NOMO-1 treated with dmso at 0.1 percent for 144 hours (cell line): ENCODE measurements at regions not wholly inside any gene's neighbourhood (a gene's known extent, or its start where the extent isn't known, plus 50 kb on each side); places are given as distances from the start of the nearest gene placed in this dataset.
A peak's percentile ranks its signal among the peaks of the same experiment; 100 is the strongest.
"Not testable (repeated sequence)": the region's sequence is repeated elsewhere in the genome, so short reads cannot be mapped to it uniquely, and the experiment has no call there.

Experiments used
- DNase-seq: peaks from one replicate; lab custom pipeline; 2025; ENCODE audit not compliant: unreplicated experiment; lab: John Stamatoyannopoulos, UW

- DNase-seq: not testable (repeated sequence)
These were observed 196.5 kb upstream of the ZNF469 start for GRCh38 chr16:88185976-88186888.

GRCh38 chr16:88186889-88187870, 195.6 kb upstream of the ZNF469 start:
- not testable (repeated sequence) for DNase-seq

GRCh38 chr16:88188171-88188895, 194.4 kb upstream of the ZNF469 start:
- not testable (repeated sequence) for DNase-seq

GRCh38 chr16:88190592-88191095, 192.1 kb upstream of the ZNF469 start:
- DNase-seq: not testable (repeated sequence)

- DNase-seq: not testable (repeated sequence)
These were observed 191.6 kb upstream of the ZNF469 start for GRCh38 chr16:88191168-88191567.

- no peak for DNase-seq
These were observed 190.2 kb upstream of the ZNF469 start for GRCh38 chr16:88192601-88193000.

GRCh38 chr16:88193706-88194396, 188.9 kb upstream of the ZNF469 start:
- peak; percentile 1 for DNase-seq

- DNase-seq: peak; percentile 64
These were observed 188.1 kb upstream of the ZNF469 start for GRCh38 chr16:88194397-88195268.

- peak; percentile 35 for DNase-seq
These were observed 187.5 kb upstream of the ZNF469 start for GRCh38 chr16:88195269-88195705.

GRCh38 chr16:88195911-88196465, 186.8 kb upstream of the ZNF469 start:
- DNase-seq: no peak

GRCh38 chr16:88196471-88197400, 186.0 kb upstream of the ZNF469 start:
- DNase-seq: no peak

GRCh38 chr16:88197481-88198456, 185.0 kb upstream of the ZNF469 start:
- DNase-seq: no peak

- not testable (repeated sequence) for DNase-seq
These were observed 184.1 kb upstream of the ZNF469 start for GRCh38 chr16:88198457-88199295.

GRCh38 chr16:88199296-88200153, 183.2 kb upstream of the ZNF469 start:
- DNase-seq: not testable (repeated sequence)
